Esophagus squamous epithelium (tissue), 5 donors: ENCODE measurements at regions not wholly inside any gene's neighbourhood (a gene's known extent, or its start where the extent isn't known, plus 50 kb on each side); places are given as distances from the start of the nearest gene placed in this dataset.

Experiments
- DNase-seq: peaks from one replicate; lab custom pipeline; 2025; lab: John Stamatoyannopoulos, UW
- H3K27ac ChIP-seq, 4 donors: fragments of 200-600 bp; sonication (generic); one replicate each; pipeline ENCODE4 v1.5.1; 2016 to 2019; ENCODE audit warnings: mild to moderate bottlenecking in 1 of 4
- H3K27me3 ChIP-seq, 4 donors: fragments of 200-600 bp; sonication (generic); 1 replicate in 3 of 4; 2 replicates in 1 of 4; pipeline versions ENCODE4 v1.5.1 to v1.6.0; 2017 to 2021; ENCODE audit warnings: antibody characterized with exemption in 1 of 4
- H3K36me3 ChIP-seq, 3 donors: fragments of 200-600 bp; sonication (generic); one replicate each; pipeline ENCODE4 v1.5.1; 2016 to 2019
- H3K4me1 ChIP-seq, 3 donors: fragments of 200-600 bp; sonication (generic); one replicate each; pipeline ENCODE4 v1.5.1; 2017 to 2019
- H3K4me3 ChIP-seq, 4 donors: fragments of 200-600 bp; sonication (generic); 1 replicate in 3 of 4; 2 replicates in 1 of 4; pipeline ENCODE4 v1.5.1; 2016 to 2019; ENCODE audit warnings: mild to moderate bottlenecking in 2 of 4, moderate library complexity in 1 of 4
- H3K9me3 ChIP-seq, 3 donors: fragments of 200-600 bp; sonication (generic); one replicate each; pipeline ENCODE4 v1.5.1; 2016 to 2019
- CTCF ChIP-seq, 6 experiments: fragments of 450-650 bp in 4 of 6; fragments of 200-600 bp in 2 of 6; sonication (generic) in 2 of 6; IDR thresholded peaks; one replicate each; pipeline ENCODE4 v1.5.1; 2016 to 2019; ENCODE audit warnings: antibody characterized with exemption in 6 of 6, mild to moderate bottlenecking in 4 of 6, moderate library complexity in 4 of 6
- POLR2A ChIP-seq, 4 donors: fragments of 450-650 bp; IDR thresholded peaks; one replicate each; pipeline ENCODE4 v1.6.1; 2017; ENCODE audit warnings: antibody characterized with exemption in 4 of 4, mild to moderate bottlenecking in 4 of 4, moderate library complexity in 3 of 4
- WGBS, 2 donors: methylation state at CpG; one replicate each; pipeline ENCODE4 v1.1.5; 2018; 5-methylcytosine and 5-hydroxymethylcytosine counted together
- intact Hi-C: fragments of 100-400 bp; cut with DNase I; formaldehyde crosslinking; loops from one replicate; pipeline ENCODE4 v1.15.0; 2022
- donor health status: DM: yes; HTN: yes; CAD: no.

- Histone ChIP-seq H3K27me3 (no peaks in the 10 kb centered on the region), H3K27ac (no peak overlapping the region), H3K4me3 (no peak overlapping the region), H3K4me1 (no peaks in the 10 kb centered on the region), H3K9me3 (no peaks in the 10 kb centered on the region), H3K36me3 (no peaks in the 10 kb centered on the region)
- intact Hi-C loops, result no loop called here
- no peak for DNase-seq
- 54 to 64% methylated on average over 4 of the region's 4 CpGs for WGBS, 2 donors
- TF ChIP-seq POLR2A (IDR thresholded peaks at IDR 0.05) (no peak), CTCF (IDR thresholded peaks at IDR 0.05) (no peak)
Observed at GRCh38 chr18:41370740-41371139, 584.3 kb upstream of the PIK3C3 start.

GRCh38 chr18:41357708-41358107 lies 597.3 kb upstream of the PIK3C3 start:
- 66 to 67% methylated on average over 2 of the region's 2 CpGs for WGBS, 2 donors
- no peak overlapping the region for H3K27ac ChIP-seq
- no peak overlapping the region for H3K4me3 ChIP-seq
- no peaks in the 10 kb centered on the region for H3K27me3 ChIP-seq
- intact Hi-C loops, result no loop called here
- H3K36me3 ChIP-seq, result no peaks in the 10 kb centered on the region
- peaks cover 0 to 4% (median 0%) of the 10 kb centered on the region in 3 donors for H3K9me3 ChIP-seq
- H3K4me1 ChIP-seq, result no peaks in the 10 kb centered on the region
- DNase-seq, result no peak
- TF ChIP-seq POLR2A (IDR thresholded peaks at IDR 0.05) (no peak), CTCF (IDR thresholded peaks at IDR 0.05) (no peak)

- TF ChIP-seq CTCF (IDR thresholded peaks at IDR 0.05), result no peak
- no peak for TF ChIP-seq POLR2A (IDR thresholded peaks at IDR 0.05)
- 79 to 81% methylated on average over 3 of the region's 3 CpGs for WGBS, 2 donors
- intact Hi-C loops, result no loop called here
Observed at GRCh38 chr18:41353777-41354528, 601.1 kb upstream of the PIK3C3 start.

GRCh38 chr18:41351430-41351829 lies 603.6 kb upstream of the PIK3C3 start:
- Histone ChIP-seq H3K36me3 (no peaks in the 10 kb centered on the region), H3K9me3 (no peaks in the 10 kb centered on the region), H3K27me3 (no peaks in the 10 kb centered on the region), H3K4me1 (no peaks in the 10 kb centered on the region), H3K27ac (no peak overlapping the region), H3K4me3 (no peak overlapping the region)
- TF ChIP-seq CTCF (IDR thresholded peaks at IDR 0.05) (no peak), POLR2A (IDR thresholded peaks at IDR 0.05) (no peak)
- no peak for DNase-seq
- WGBS, 2 donors, result 47 to 71% methylated on average over 3 of the region's 3 CpGs
- intact Hi-C loops, result no loop called here

More at GRCh38 chr18:41353777-41354528, 601.1 kb upstream of the PIK3C3 start:
- Histone ChIP-seq H3K36me3 (no peaks in the 10 kb centered on the region), H3K27me3 (no peaks in the 10 kb centered on the region), H3K4me1 (no peaks in the 10 kb centered on the region), H3K4me3 (no peak overlapping the region), H3K27ac (no peak overlapping the region), H3K9me3 (peaks cover 0 to 4% (median 0%) of the 10 kb centered on the region in 3 donors)
- DNase-seq, result no peak

GRCh38 chr18:41347057-41347456 lies 608.0 kb upstream of the PIK3C3 start:
- Histone ChIP-seq H3K4me3 (no peak overlapping the region), H3K36me3 (no peaks in the 10 kb centered on the region), H3K9me3 (no peaks in the 10 kb centered on the region), H3K27me3 (no peaks in the 10 kb centered on the region), H3K4me1 (no peaks in the 10 kb centered on the region), H3K27ac (no peak overlapping the region)
- intact Hi-C loops, result no loop called here
- TF ChIP-seq CTCF (IDR thresholded peaks at IDR 0.05), result no peak
- TF ChIP-seq POLR2A (IDR thresholded peaks at IDR 0.05), result no peak
- DNase-seq, result no peak
- WGBS, 2 donors, result 78 to 86% methylated on average over 3 of the region's 3 CpGs
